ENCODE measurements at regions not wholly inside any gene's neighbourhood (a gene's known extent, or its start where the extent isn't known, plus 50 kb on each side); places are given as distances from the start of the nearest gene placed in this dataset.

DNA sequence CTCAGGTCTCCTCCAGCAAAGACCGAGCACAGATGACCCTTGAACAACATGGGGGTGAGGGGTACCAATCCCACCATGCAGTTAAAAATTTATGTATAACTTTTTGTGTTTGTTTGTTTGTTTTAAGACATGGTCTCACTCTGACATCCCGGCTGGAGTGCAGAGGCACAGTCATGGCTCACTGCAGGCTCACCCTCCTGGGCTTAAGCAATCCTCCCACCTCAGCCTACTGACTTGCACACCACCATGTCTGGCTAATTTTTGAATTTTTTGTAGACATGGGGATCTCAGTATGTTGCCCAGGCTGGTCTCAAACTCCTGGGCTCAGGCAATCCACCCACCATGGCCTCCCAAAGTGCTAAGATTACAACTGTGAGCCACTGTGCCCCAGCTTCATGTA, 231.0 kb upstream of the PIK3R1 start:
- Histone ChIP-seq H3K27ac (ENCODE audit: low read depth, low read length) (no peak overlapping the region), H3K79me2 (ENCODE audit: insufficient read depth, low read length) (no peaks in the 10 kb centered on the region), H3K27me3 (ENCODE audit: insufficient read depth, low read length) (no peaks in the 10 kb centered on the region), H3K9me3 (ENCODE audit: control insufficient read depth in 1 of 2, insufficient read depth in 1 of 2, low read depth in 1 of 2, low read length in 2 of 2) (no peaks in the 10 kb centered on the region), H3K9me2 (ENCODE audit: insufficient read depth) (no peaks in the 10 kb centered on the region), H3K36me3 (ENCODE audit: control insufficient read depth in 1 of 2, insufficient read depth in 2 of 2, low read length in 2 of 2) (no peaks in the 10 kb centered on the region), H3K4me3 (replicated peaks in 1 of 2; ENCODE audit: low read depth in 1 of 2, low read length in 2 of 2) (no peak overlapping the region), H3K9ac (ENCODE audit: low read length) (no peak overlapping the region), H2AFZ (ENCODE audit: low read depth, low read length, poor library complexity, severe bottlenecking) (no peak overlapping the region), H3K4me2 (ENCODE audit: low read length) (no peak overlapping the region), H3K4me1 (ENCODE audit: control insufficient read depth in 1 of 2, insufficient read depth in 2 of 2, low read length in 2 of 2) (peaks cover 0 to 11% of the 10 kb centered on the region in 2 experiments; a peak in 2 of 4 replicates), H4K20me1 (ENCODE audit: insufficient read depth) (no peaks in the 10 kb centered on the region)
- RAD21 ChIA-PET (ENCODE audit: low non-redundant PET in 1 of 2, low total read pairs in 2 of 2, uncharacterized antibody in 2 of 2, unreplicated experiment in 2 of 2) = no interaction called here
- CTCF ChIA-PET = no interaction called here
- no TSS peak for BruUV-seq (replicated peaks)
- no peak for ATAC-seq
- no peak for DNase-seq (ENCODE audit: low read depth, low spot score)
- TF ChIP-seq EGR1 (IDR thresholded peaks at IDR 0.05; ENCODE audit: low read depth) = no peak
- POLR2A ChIA-PET = no interaction called here
- intact Hi-C loops (cut with micrococcal nuclease) = no loop called here

DNA sequence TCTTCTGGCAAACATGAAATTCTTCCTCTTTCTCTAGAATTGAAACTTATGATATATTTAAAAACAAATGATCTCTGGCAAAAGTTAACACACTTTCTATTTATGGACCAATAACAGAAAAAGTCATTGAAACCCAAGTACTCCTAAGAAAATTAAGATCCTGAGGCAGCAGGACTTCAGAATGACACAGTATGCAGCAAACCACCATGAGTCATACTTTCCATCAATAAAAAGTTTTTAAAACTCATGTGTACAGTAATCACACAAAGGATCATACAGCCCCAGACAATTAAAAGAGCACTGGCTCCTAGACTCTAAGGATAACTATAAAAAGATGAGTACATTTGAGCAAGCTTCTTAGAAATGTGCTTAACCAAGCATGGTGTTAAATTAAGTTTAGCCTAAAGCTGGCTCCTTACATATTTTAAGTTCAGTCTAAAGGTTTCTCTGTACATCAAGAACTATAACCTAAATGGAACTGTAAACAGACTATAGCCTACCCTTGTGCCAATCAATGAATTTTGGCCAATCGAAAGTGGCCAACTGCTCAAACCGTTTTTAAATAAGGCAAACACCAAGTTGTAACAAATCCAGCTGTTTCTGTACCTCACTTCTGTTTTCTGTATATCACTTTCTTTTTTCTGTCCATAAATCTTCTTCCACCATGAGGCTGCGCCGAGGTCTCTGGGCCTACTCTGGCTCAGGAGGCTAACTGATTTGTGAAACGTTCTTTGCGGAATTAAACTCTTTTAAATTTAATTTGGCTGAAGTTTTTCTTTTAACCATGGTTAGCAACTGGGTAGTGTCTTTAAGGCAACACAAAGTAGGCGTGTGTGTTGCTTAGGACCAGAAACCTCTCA, 232.1 kb upstream of the PIK3R1 start:
- no peaks in the 10 kb centered on the region for H3K36me3 ChIP-seq (ENCODE audit: control insufficient read depth in 1 of 2, insufficient read depth in 2 of 2, low read length in 2 of 2)
- H3K9me2 ChIP-seq (ENCODE audit: insufficient read depth) = no peaks in the 10 kb centered on the region
- intact Hi-C loops (cut with micrococcal nuclease) = no loop called here
- ChIA-PET POLR2A (no interaction called here), RAD21 (ENCODE audit: low non-redundant PET in 1 of 2, low total read pairs in 2 of 2, uncharacterized antibody in 2 of 2, unreplicated experiment in 2 of 2) (interaction anchor here in 1 of 2 experiments (0.6 kb wide), 1 partner anchor 146 kb away, joined by 3 read pairs; no protein-coding TSS in a partner anchor), CTCF (no interaction called here)
- no peak overlapping the region for H3K9ac ChIP-seq (ENCODE audit: low read length)
- H4K20me1 ChIP-seq (ENCODE audit: insufficient read depth) = no peaks in the 10 kb centered on the region
- H3K4me3 ChIP-seq (replicated peaks in 1 of 2; ENCODE audit: low read depth in 1 of 2, low read length in 2 of 2) = no peak overlapping the region
- no peaks in the 10 kb centered on the region for H3K9me3 ChIP-seq (ENCODE audit: control insufficient read depth in 1 of 2, insufficient read depth in 1 of 2, low read depth in 1 of 2, low read length in 2 of 2)
- BruUV-seq (replicated peaks) = no TSS peak
- DNase-seq (ENCODE audit: low read depth, low spot score) = peak; percentile 42
- peak; percentile 67 for ATAC-seq
- peaks cover 0 to 11% of the 10 kb centered on the region in 2 experiments; a peak in 2 of 4 replicates for H3K4me1 ChIP-seq (ENCODE audit: control insufficient read depth in 1 of 2, insufficient read depth in 2 of 2, low read length in 2 of 2)
- H3K4me2 ChIP-seq (ENCODE audit: low read length) = no peak overlapping the region; the same call in 1 of the 2 replicates
- no peak overlapping the region for H2AFZ ChIP-seq (ENCODE audit: low read depth, low read length, poor library complexity, severe bottlenecking)
- no peaks in the 10 kb centered on the region for H3K79me2 ChIP-seq (ENCODE audit: insufficient read depth, low read length)
- H3K27me3 ChIP-seq (ENCODE audit: insufficient read depth, low read length) = no peaks in the 10 kb centered on the region
- no peak overlapping the region for H3K27ac ChIP-seq (ENCODE audit: low read depth, low read length)
- TF ChIP-seq, protein P1, sequence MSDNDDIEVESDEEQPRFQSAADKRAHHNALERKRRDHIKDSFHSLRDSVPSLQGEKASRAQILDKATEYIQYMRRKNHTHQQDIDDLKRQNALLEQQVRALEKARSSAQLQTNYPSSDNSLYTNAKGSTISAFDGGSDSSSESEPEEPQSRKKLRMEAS (IDR thresholded peaks at IDR 0.05) = no peak
- TF ChIP-seq, protein P2, sequence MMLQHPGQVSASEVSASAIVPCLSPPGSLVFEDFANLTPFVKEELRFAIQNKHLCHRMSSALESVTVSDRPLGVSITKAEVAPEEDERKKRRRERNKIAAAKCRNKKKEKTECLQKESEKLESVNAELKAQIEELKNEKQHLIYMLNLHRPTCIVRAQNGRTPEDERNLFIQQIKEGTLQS (IDR thresholded peaks at IDR 0.05) = no peak
- TF ChIP-seq, protein P3, sequence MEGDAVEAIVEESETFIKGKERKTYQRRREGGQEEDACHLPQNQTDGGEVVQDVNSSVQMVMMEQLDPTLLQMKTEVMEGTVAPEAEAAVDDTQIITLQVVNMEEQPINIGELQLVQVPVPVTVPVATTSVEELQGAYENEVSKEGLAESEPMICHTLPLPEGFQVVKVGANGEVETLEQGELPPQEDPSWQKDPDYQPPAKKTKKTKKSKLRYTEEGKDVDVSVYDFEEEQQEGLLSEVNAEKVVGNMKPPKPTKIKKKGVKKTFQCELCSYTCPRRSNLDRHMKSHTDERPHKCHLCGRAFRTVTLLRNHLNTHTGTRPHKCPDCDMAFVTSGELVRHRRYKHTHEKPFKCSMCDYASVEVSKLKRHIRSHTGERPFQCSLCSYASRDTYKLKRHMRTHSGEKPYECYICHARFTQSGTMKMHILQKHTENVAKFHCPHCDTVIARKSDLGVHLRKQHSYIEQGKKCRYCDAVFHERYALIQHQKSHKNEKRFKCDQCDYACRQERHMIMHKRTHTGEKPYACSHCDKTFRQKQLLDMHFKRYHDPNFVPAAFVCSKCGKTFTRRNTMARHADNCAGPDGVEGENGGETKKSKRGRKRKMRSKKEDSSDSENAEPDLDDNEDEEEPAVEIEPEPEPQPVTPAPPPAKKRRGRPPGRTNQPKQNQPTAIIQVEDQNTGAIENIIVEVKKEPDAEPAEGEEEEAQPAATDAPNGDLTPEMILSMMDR (IDR thresholded peaks at IDR 0.05 in 2 of 3, conservative IDR thresholded peaks at IDR 0.05 in 1 of 3; ENCODE audit: borderline replicate concordance in 1 of 3, insufficient read depth in 1 of 3, low read depth in 2 of 3, low read length in 2 of 3) = no peak
- TF ChIP-seq POLR2A (IDR thresholded peaks at IDR 0.05; ENCODE audit: borderline replicate concordance, extremely low read depth, insufficient read depth, insufficient read length) (no peak), TCF7L2 (IDR thresholded peaks at IDR 0.05; ENCODE audit: borderline replicate concordance, extremely low read depth, insufficient read depth, insufficient read length) (peak; percentile 32), ZNF274 (IDR thresholded peaks at IDR 0.05; ENCODE audit: low read depth, low read length) (no peak), JUND (IDR thresholded peaks at IDR 0.05) (peak; percentile 68), ZFX (IDR thresholded peaks at IDR 0.05) (no peak), RAD21 (IDR thresholded peaks at IDR 0.05; ENCODE audit: low read depth) (no peak)
- TF ChIP-seq, protein P4, sequence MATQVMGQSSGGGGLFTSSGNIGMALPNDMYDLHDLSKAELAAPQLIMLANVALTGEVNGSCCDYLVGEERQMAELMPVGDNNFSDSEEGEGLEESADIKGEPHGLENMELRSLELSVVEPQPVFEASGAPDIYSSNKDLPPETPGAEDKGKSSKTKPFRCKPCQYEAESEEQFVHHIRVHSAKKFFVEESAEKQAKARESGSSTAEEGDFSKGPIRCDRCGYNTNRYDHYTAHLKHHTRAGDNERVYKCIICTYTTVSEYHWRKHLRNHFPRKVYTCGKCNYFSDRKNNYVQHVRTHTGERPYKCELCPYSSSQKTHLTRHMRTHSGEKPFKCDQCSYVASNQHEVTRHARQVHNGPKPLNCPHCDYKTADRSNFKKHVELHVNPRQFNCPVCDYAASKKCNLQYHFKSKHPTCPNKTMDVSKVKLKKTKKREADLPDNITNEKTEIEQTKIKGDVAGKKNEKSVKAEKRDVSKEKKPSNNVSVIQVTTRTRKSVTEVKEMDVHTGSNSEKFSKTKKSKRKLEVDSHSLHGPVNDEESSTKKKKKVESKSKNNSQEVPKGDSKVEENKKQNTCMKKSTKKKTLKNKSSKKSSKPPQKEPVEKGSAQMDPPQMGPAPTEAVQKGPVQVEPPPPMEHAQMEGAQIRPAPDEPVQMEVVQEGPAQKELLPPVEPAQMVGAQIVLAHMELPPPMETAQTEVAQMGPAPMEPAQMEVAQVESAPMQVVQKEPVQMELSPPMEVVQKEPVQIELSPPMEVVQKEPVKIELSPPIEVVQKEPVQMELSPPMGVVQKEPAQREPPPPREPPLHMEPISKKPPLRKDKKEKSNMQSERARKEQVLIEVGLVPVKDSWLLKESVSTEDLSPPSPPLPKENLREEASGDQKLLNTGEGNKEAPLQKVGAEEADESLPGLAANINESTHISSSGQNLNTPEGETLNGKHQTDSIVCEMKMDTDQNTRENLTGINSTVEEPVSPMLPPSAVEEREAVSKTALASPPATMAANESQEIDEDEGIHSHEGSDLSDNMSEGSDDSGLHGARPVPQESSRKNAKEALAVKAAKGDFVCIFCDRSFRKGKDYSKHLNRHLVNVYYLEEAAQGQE (IDR thresholded peaks at IDR 0.05; ENCODE audit: low read depth) = no peak
